GM19238 (cell line): ENCODE measurements at regions not wholly inside any gene's neighbourhood (a gene's known extent, or its start where the extent isn't known, plus 50 kb on each side); places are given as distances from the start of the nearest gene placed in this dataset.
A peak's percentile ranks its signal among the peaks of the same experiment; 100 is the strongest.

Experiments used
- DNase-seq: peaks from one replicate; pipeline ENCODE4 v3.0.0; 2011; ENCODE audit warnings: low spot score; ENCODE audit not compliant: insufficient read length

- no peak for DNase-seq
Measured at GRCh38 chr2:23146011-23146410, 239.0 kb upstream of the KLHL29 start.

- DNase-seq: no peak
Measured at GRCh38 chr2:23148342-23148741, 236.6 kb upstream of the KLHL29 start.

GRCh38 chr2:23149777-23150176, 235.2 kb upstream of the KLHL29 start:
- DNase-seq: no peak

GRCh38 chr2:23153484-23153883, 231.5 kb upstream of the KLHL29 start:
- no peak for DNase-seq

- DNase-seq: no peak
Measured at GRCh38 chr2:23155022-23155421, 230.0 kb upstream of the KLHL29 start.

- DNase-seq: no peak
Measured at GRCh38 chr2:23157812-23158211, 227.2 kb upstream of the KLHL29 start.

GRCh38 chr2:23158306-23158705, 226.7 kb upstream of the KLHL29 start:
- DNase-seq: no peak

GRCh38 chr2:23159746-23160405, 225.1 kb upstream of the KLHL29 start:
- no peak for DNase-seq

GRCh38 chr2:23164173-23164572, 220.8 kb upstream of the KLHL29 start:
- no peak for DNase-seq

- DNase-seq: no peak
Measured at GRCh38 chr2:23169896-23170295, 215.1 kb upstream of the KLHL29 start.

- no peak for DNase-seq
Measured at GRCh38 chr2:23171108-23171507, 213.9 kb upstream of the KLHL29 start.

GRCh38 chr2:23178396-23178795, 206.6 kb upstream of the KLHL29 start:
- DNase-seq: no peak

GRCh38 chr2:23183733-23184132, 201.2 kb upstream of the KLHL29 start:
- DNase-seq: no peak

GRCh38 chr2:23198316-23199114, 186.5 kb upstream of the KLHL29 start:
- DNase-seq: no peak

- DNase-seq: peak; percentile 9
Measured at GRCh38 chr2:23199115-23199918, 185.7 kb upstream of the KLHL29 start.

GRCh38 chr2:23200068-23200786, 184.8 kb upstream of the KLHL29 start:
- no peak for DNase-seq

GRCh38 chr2:23200787-23201114, 184.2 kb upstream of the KLHL29 start:
- DNase-seq: no peak

GRCh38 chr2:23203383-23203782, 181.6 kb upstream of the KLHL29 start:
- DNase-seq: no peak

GRCh38 chr2:23204685-23205242, 180.2 kb upstream of the KLHL29 start:
- no peak for DNase-seq

GRCh38 chr2:23206650-23207049, 178.3 kb upstream of the KLHL29 start:
- DNase-seq: no peak

- no peak for DNase-seq
Measured at GRCh38 chr2:23207871-23208270, 177.1 kb upstream of the KLHL29 start.
